ENCODE measurements at regions not wholly inside any gene's neighbourhood (a gene's known extent, or its start where the extent isn't known, plus 50 kb on each side); places are given as distances from the start of the nearest gene placed in this dataset.

GRCh38 chr16:82510789-82511305, 115.9 kb upstream of the CDH13 start:
- Histone ChIP-seq H3K9me3 (replicated peaks; ENCODE audit: control insufficient read depth, insufficient read depth, low read depth, low read length) (no peaks in the 10 kb centered on the region), H3K4me3 (no peak overlapping the region), H3K4me2 (ENCODE audit: insufficient read depth, low read length) (no peak overlapping the region), H2AFZ (ENCODE audit: low read depth, low read length) (no peak overlapping the region), H3K27ac (ENCODE audit: extremely low read depth, low read depth, low read length) (no peak overlapping the region), H3K4me1 (replicated peaks in 1 of 2; ENCODE audit: control insufficient read depth in 2 of 2, insufficient read depth in 2 of 2, low read length in 2 of 2) (no peaks in the 10 kb centered on the region), H4K20me1 (replicated peaks; ENCODE audit: control insufficient read depth, insufficient read depth, low read length) (no peaks in the 10 kb centered on the region), H3K9me1 (ENCODE audit: control insufficient read depth, insufficient read depth, low read length) (no peaks in the 10 kb centered on the region), H3K27me3 (ENCODE audit: control insufficient read depth in 2 of 2, insufficient read depth in 2 of 2, low read length in 2 of 2) (no peaks in the 10 kb centered on the region), H3K36me3 (ENCODE audit: control insufficient read depth, insufficient read depth, low read length) (no peaks in the 10 kb centered on the region), H3K79me2 (ENCODE audit: control insufficient read depth, insufficient read depth, low read length) (no peaks in the 10 kb centered on the region), H3K9ac (ENCODE audit: insufficient read depth in 1 of 2, low read depth in 2 of 2, low read length in 2 of 2) (no peak overlapping the region)
- no peak for TF ChIP-seq MEIS2 (IDR thresholded peaks at IDR 0.05; ENCODE audit: partially characterized antibody)
- TF ChIP-seq ARHGAP35 (IDR thresholded peaks at IDR 0.05; ENCODE audit: partially characterized antibody), result no peak
- TF ChIP-seq EP400 (IDR thresholded peaks at IDR 0.05), result no peak
- no peak for TF ChIP-seq ZNF280B (CRISPR knock-in tag; IDR thresholded peaks at IDR 0.05)
- no peak for TF ChIP-seq IFI16 (CRISPR knock-in tag; IDR thresholded peaks at IDR 0.05)
- TF ChIP-seq ZNF174 (CRISPR knock-in tag; IDR thresholded peaks at IDR 0.05), result no peak
- TF ChIP-seq TFAP4 (CRISPR knock-in tag; IDR thresholded peaks at IDR 0.05; ENCODE audit: borderline replicate concordance), result no peak
- TF ChIP-seq MTA1 (IDR thresholded peaks at IDR 0.05; ENCODE audit: borderline replicate concordance), result no peak
- TF ChIP-seq MAX (CRISPR knock-in tag; IDR thresholded peaks at IDR 0.05), result no peak
- no peak for TF ChIP-seq ZNF224 (CRISPR knock-in tag; IDR thresholded peaks at IDR 0.05)
- no peak for TF ChIP-seq HMG20A (CRISPR knock-in tag; conservative IDR thresholded peaks at IDR 0.05)
- no peak for TF ChIP-seq HCFC1 (IDR thresholded peaks at IDR 0.05; ENCODE audit: low read depth, low read length)
- TF ChIP-seq XRCC5 (IDR thresholded peaks at IDR 0.05; ENCODE audit: low read depth, low read length), result no peak
- CTCF ChIA-PET (ENCODE audit: low intra/inter-chr PET ratio), result no interaction called here
- ATAC-seq (no peak), DNase-seq (ENCODE audit: extremely low read depth in 1 of 4, low spot score in 3 of 4) (no peak), FAIRE-seq (no peak)
- POLR2A ChIA-PET, result no interaction called here
- BruUV-seq (replicated peaks), result no TSS peak
- intact Hi-C loops (cut with micrococcal nuclease), result no loop called here
- in situ Hi-C loops (cut with MboI), result no loop called here
- 0% methylated on average over 2 of the region's 2 CpGs for whole genome bisulfite sequencing (ENCODE audit: insufficient coverage, low coverage, missing lambda C conversion rate)

All from K562 (cell line).